NCI-H1092 (cell line): ENCODE measurements at regions not wholly inside any gene's neighbourhood (a gene's known extent, or its start where the extent isn't known, plus 50 kb on each side); places are given as distances from the start of the nearest gene placed in this dataset.

Source experiments
- DNase-seq: peaks from one replicate; lab custom pipeline; 2025; lab: John Stamatoyannopoulos, UW

GRCh38 chr22:46078241-46079092 is 71.9 kb upstream of the PPARA start:
- no peak for DNase-seq

- DNase-seq = no peak
These were observed 71.0 kb upstream of the PPARA start for GRCh38 chr22:46079093-46079860.

- DNase-seq = no peak
These were observed 70.2 kb upstream of the PPARA start for GRCh38 chr22:46079861-46080821.

- DNase-seq = no peak
These were observed 69.1 kb upstream of the PPARA start for GRCh38 chr22:46081036-46081830.

- DNase-seq = no peak
These were observed 68.5 kb upstream of the PPARA start for GRCh38 chr22:46081831-46082210.

GRCh38 chr22:46082633-46083032 is 67.7 kb upstream of the PPARA start:
- DNase-seq = no peak

- DNase-seq = no peak
These were observed 66.7 kb upstream of the PPARA start for GRCh38 chr22:46083383-46084350.

GRCh38 chr22:46084376-46084775 is 66.0 kb upstream of the PPARA start:
- no peak for DNase-seq

GRCh38 chr22:46084943-46085827 is 65.1 kb upstream of the PPARA start:
- DNase-seq = no peak

- DNase-seq = no peak
These were observed 64.3 kb upstream of the PPARA start for GRCh38 chr22:46085828-46086576.

- DNase-seq = no peak
These were observed 63.6 kb upstream of the PPARA start for GRCh38 chr22:46086577-46087335.

- no peak for DNase-seq
These were observed 63.0 kb upstream of the PPARA start for GRCh38 chr22:46087336-46087690.

GRCh38 chr22:46087816-46088277 is 62.5 kb upstream of the PPARA start:
- DNase-seq = peak; percentile 43

GRCh38 chr22:46088541-46089311 is 61.6 kb upstream of the PPARA start:
- no peak for DNase-seq

- DNase-seq = no peak
These were observed 60.8 kb upstream of the PPARA start for GRCh38 chr22:46089426-46090035.

GRCh38 chr22:46090036-46090591 is 60.2 kb upstream of the PPARA start:
- DNase-seq = peak; percentile 32
